ENCODE measurements at regions not wholly inside any gene's neighbourhood (a gene's known extent, or its start where the extent isn't known, plus 50 kb on each side); places are given as distances from the start of the nearest gene placed in this dataset.
A peak's percentile ranks its signal among the peaks of the same experiment; 100 is the strongest.
"Not testable (repeated sequence)": the region's sequence is repeated elsewhere in the genome, so short reads cannot be mapped to it uniquely, and the experiment has no call there.

DNA sequence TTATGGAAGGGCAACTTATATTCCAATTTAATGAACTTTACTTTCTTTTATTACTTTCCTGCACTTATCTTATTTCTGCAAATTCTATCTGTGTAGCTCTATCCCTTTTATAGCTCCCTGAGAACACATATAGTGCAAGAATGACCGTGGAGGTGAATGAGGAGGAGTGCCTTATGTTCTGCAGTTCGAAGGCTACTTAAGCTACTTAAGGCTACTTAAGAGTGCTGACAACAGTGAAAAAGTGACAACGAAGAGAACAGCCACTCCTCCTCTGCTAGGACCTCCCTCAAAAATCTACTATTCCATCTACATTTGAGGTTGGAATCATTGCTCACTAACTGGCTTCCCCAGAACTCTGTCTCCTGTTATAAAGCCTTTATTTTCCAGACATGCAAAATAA is 1365.7 kb upstream of the C9orf72 start:
- no peak for DNase-seq

DNA sequence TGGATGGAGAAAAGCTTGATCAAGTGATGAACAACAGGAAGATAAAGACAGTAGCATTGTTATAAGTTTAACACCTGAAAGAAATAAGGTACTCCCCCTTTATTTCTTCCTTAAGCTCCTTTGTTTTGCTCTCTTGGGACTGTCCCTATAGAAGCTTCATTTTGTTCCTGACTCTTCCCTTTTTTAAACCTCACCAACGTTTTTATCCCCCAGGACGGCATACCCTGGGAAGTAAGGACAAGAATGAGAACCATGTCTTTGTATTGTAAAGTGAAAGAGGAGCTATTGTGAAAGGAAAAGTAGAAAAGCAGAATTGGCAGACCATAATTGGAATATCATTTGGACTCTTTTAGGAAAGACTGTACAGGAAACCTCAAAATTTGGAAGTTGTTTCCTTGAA is 1368.6 kb upstream of the C9orf72 start:
- no peak for DNase-seq

DNA sequence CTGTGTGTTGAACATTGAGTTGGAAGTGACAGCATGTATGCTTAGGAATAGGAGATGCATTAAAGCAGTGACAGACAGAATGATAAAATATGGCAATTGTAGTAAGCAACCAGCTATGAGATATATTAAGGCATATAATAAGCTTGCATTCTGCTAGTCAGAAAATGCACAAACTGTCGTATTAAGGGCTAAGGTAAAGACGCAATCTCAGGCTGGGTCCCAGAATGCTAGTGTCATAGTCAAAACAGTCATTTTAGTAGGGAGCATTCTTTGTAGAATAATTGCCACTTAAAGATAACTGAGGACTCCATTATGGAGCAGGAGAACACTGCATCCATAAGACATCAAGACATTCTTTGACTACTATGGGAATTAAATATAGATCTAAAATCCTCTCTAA is 1369.7 kb upstream of the C9orf72 start:
- no peak for DNase-seq

DNA sequence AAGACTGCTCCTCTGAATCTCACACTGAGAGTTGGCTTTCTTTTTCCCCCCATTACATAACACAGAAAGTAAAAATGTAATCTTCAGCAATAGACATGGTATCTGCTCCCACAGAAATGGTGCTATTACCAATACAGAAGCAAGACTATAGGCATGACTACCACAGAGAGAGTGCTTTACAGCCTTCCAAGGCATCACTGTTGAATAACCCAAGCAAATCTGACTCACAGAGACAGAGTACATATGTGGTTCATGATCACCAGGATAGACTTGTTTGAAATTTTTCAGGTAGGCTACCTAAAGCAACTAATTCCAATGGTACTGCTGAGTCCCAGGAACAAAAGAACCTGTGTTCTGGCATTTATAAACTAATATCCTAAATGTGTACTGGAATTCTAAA is 1373.4 kb upstream of the C9orf72 start:
- no peak for DNase-seq

DNA sequence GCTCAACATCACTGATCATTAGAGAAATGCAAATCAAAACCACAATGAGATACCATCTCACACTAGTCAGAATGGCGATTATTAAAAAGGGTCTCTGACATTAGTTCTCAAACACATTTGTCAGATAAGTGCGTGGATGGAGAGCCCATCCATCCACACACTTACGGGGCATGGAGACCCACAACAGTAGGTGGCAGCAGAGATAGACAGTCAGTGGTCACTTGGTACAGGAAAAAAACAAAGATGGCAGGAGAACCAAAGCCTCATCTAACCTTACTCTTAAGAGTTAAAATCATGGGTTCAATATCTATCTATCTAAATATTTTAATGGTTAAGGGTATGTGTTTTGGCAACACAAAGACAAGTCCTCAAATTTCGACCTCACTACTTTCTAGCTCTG is 1378.7 kb upstream of the C9orf72 start:
- no peak for DNase-seq

DNA sequence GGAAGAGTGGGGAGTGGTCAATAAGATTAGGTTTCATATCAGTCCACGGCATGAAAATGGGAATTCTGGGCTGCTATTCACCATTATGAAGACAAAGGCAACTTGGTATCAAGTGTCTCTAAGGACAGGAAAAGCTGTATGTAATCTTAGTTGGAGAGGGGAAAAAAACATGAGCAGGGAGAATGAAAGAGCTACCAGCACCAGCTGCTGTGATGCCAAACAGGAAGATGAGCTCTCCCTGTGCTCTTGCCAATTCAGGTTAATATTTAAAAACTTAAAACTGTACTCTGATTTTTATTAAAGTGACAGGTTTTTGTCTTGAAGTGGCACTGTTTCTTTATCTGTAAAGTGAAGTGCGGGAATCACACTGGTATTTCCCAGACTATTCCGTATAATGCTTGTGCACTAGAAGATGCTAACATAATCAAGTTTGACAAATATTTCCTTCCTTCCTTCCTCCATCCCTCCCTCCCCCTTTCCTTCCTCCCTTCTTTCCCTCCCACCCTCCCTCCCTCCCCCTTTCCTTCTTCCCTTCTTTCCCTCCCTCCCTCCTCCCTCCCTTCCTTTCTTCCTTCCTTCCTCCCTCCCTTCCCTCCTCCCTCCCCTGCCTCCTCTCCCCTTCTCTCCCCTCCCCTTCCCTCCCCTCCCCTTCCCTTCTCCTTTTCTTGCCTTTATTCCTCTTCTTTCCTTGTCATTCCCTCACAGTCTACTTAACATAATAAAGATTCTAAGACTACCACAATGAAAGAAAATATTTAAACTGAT is 1383.0 kb upstream of the C9orf72 start:
- no peak for DNase-seq

DNA sequence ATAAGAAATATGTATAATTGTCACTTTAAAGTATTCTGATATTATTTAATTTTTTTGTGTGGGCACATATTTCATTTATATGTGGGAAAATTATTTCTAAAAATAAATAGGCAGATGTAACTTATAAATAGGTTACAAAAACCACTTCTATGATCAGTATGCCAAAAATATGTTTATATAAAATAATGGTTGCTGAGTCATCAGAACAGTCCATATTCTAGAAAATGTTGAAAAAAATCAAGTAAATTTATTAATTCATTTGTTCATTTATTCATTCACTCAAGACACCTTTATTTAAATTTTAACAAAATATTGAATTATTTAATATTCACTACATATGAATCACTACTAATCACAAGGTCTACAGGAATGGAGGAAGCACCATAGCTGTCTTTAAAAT is 1387.3 kb upstream of the C9orf72 start:
- no peak for DNase-seq

DNA sequence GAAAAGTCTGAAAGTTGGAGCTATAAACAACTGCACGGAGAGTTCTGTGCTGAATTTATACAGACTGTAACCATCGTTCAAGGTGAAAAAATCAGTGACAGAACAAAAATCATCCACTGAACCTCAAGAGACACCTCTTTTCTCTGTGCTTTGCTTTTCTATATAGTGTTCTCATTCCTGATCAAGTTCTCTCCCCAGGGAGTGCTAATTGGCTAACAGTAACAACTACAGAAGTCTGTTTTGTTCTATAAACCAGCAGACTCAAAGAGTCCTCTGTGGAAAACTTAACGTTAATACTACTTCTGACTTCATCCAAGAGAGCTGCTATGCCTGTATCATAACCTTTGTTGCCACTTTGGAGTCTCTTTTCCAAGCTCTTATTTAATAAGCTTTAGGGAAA is 1388.3 kb upstream of the C9orf72 start:
- DNase-seq: no peak

DNA sequence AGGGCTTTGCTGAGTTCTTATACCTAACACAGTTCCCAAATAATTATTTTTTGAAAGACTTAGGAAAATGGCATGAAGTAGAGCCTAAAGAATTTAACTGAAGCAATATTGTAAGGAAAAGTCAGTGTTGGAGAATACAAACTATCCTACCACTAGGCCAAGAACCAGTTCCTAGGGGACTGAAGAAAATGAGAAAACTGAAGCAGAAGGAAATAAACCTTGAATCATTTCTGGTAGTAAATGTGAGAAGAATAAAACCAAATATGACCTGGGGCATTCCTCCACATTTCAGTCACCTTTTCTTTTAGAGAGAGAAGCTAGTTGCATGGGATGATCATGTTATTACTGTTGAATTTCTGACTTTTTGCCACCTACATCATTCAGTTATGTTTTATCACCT is 1393.9 kb upstream of the C9orf72 start:
- peak; percentile 51 for DNase-seq

DNA sequence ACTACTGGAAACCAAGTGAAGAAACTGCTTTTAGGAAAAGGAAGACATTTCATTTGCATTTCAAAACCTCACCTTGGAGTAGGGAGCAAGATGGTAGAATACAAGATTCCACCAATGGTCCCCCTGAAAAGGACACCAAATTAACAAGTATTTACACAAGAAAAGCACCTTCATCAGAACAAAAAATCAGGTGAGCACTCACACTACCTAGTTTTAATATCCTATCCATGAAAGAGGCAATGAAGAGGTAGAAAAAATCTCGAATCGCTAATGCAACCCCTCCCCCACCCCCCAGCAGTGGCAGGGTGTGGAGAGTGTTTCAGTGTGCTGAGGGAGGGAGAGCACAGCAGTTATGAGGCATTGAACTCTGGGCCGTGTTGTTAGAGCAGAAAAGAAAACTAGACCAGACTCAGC is 1397.0 kb upstream of the C9orf72 start:
- DNase-seq: no peak

DNA sequence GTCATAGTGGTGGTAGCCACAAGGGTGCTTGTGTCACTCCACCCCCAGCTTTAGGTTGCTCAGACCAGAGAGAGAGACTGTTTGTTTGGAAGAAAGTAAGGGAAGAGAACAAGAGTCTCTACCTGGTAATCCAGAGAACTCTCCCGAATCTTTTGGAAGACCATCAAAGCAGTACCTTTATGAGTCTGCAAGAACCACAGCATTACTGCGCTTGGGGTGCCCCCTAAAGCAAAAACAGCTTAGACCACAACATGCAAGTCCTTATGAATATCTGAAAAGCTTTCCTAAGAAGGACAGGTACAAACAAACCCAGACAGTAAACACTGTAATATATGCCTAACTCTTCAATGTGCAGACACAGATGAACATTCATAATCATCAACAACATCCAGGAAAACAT is 1398.6 kb upstream of the C9orf72 start:
- no peak for DNase-seq

DNA sequence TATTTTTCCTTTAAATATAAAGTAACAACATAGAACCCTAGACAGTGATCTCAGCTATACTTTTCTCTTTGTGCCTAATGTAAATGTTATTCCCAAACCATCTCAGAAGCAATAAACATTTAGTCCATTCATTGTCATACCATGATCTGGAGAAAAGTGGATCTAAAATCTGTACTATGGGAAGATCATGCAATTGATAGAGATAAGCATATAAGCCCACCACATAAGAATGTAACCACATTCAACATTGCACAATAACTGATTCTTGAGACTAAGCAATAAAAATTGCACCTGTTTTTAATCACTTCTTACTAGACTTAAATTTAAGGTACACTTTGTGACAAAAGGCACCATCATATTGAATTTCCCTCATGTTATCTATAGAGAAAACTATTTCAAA is 1403.0 kb upstream of the C9orf72 start:
- no peak for DNase-seq

DNA sequence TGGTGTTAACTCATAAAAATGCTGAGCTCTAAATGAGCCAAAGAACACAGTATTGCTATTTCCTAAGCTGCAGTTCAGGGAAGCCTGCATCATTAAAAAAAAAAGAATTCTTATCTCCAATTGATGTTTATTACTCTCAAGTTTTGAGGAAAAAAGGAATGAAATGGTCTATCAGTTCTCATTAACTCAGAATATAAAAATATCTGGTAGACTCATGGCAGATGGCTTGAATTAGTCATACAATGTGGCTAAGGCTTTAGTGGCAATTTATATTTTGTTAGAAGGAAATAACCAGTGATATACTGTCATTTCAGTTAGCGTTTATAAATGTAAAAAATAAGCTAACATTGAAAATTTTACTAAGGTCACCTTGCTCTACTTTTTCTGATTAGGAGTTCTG is 1403.4 kb upstream of the C9orf72 start:
- DNase-seq: no peak

DNA sequence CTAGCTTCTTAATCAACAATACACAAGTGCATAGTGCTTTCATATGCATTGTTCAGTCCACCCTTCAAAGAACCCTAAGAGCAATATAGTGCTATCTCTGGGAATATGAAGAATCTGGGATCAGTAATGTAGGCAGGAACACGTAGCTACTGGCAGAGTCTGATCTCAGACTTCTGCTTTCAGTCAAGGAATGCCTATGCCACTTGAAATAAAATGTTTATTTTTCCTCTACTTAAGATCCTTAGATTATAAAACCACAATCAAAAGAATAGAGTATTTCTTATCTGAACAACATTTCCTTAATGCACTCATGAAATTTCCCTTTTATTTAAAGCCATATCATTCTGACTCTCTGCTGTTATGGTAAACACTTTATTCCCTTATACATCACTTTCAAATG is 1407.8 kb upstream of the C9orf72 start:
- DNase-seq: no peak

DNA sequence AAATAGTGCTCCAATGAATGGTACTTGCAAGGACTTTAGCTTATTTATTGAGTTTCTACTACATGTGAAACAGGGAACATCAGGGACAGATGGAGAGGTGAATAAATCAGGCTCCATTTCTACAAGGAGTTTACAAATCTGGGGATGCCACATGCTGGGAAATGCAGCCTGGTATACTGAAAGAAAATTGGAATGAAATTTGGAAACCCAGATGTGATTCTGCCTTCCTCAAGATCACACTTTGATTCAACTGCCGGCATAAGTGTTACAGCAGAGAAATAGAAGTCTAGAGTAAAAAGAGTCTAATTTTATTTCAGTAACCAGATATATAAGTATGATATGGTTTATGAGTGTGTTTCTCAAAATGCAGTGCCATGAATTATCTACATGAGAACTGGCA is 1408.4 kb upstream of the C9orf72 start:
- no peak for DNase-seq

DNA sequence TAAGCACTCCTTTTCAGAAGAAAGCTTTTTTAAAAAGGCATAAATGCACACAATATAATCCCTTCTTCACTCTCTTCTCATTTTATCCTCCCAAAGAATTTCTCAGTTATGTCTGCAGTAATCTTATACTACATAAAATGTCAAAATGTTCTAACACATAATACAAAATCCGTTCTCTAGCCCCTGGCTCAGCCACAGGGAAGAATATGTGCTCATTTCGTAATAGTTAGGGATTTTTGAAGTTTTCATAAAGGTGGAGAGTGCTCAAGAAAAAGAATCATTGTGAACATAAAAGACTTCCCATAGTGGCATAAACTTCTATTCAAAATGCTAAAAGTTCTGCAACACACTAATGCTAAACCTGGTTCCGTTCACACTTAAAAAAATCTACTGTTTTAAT is 1410.7 kb upstream of the C9orf72 start:
- DNase-seq: no peak

DNA sequence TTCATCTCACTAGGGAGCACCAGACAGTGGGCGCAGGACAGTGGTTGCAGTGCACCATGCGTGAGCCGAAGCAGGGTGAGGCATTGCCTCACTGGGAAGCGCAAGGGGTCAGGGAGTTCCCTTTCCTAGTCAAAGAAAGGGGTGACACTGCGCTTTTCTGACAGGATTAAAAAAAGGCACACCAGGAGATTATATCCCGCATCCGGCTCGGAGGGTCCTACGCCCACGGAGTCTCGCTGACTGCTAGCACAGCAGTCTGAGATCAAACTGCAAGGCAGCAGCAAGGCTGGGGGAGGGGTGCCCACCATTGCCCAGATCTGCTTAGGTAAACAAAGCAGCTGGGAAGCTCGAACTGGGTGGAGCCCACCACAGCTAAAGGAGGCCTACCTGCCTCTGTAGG is 1416.7 kb upstream of the C9orf72 start:
- not testable (repeated sequence) for DNase-seq

DNA sequence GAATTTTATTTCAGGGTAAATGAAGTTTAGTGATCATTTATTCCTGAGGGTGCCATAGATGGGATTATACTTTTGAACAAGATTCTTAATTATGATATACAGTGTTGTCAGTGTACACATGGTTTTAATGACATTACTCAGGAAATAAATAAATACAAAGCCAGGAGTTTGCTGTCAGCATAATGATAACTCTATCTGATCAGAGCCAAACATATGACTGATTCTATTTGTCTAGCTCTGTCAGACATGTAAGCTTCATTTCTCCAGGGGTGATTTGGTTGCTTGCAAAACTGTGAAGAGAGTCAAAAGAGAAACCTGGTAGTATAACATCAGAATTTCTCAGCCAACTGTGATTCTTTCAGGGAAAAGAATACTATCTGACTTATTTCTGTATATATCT is 1425.8 kb upstream of the C9orf72 start:
- DNase-seq: no peak

DNA sequence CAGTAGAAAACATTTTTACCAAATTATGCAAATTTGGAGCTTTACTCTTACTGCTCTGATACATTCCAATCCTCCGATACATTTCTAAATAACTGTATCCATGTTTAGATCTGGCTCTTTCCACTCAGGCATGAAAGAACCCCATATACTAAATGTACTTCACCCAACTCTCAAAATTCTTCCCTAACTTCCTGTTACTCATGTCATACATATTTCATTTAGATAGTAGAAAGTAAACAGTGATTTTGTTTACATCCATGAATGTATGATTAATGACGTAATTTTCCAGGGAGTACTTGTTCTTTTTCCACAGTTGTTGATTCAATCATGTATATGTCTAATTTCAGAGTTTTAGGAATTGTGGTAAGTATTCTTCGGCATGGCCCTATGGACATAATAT is 1426.5 kb upstream of the C9orf72 start:
- no peak for DNase-seq

DNA sequence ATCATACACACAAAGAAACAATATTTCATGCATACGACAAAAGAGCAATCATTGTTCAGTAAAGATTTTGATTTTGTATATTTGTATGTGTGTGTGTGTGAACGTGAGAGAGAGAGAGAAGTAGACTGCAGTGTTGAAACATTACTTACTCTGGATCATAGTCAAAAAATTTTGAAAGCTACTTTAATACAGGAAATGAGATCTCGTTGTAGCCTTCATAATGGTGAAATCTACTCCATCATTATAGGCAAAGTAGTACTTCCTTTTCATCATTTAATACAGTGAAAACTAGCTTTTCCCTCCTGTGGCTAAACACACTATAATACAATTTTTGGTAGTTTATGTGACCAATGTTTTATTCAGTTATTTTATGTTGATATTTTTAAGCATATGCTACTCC is 1427.7 kb upstream of the C9orf72 start:
- no peak for DNase-seq

DNA sequence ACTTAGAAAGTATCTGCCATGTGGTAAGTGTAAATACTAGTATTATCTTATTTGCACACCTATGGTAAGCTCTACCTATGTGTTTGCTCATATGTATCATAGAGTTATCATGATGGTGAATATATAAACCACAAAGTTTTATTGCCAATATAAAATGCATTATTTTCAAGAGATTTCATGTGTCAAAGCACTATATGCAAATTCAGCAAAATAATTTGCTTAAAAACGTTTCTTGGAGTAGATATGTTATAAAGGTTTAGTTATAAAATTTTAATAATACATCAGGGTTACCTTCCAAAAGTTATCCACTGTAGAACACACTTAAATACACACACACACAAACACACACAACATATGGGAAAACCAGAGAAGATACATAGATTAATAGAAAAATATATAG is 1431.7 kb upstream of the C9orf72 start:
- no peak for DNase-seq

DNA sequence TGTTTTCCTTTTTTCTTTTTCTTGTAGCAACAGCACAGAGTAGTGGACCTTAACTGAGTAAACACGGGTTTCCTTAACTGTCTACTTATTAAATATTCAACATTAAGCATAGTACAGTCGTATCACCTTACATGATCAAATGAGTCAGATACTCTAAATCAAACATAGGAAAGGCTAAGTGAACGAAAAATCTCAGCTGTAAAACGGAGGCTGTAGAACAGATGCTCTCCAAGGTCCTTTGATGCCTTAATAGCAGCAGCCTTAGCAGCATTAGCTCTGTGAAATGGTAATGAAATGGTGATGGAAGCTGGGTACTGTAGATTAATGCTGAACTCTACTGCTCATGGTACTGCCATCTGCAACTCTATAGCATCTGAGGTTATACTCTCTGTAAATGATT is 1433.3 kb upstream of the C9orf72 start:
- DNase-seq: no peak

DNA sequence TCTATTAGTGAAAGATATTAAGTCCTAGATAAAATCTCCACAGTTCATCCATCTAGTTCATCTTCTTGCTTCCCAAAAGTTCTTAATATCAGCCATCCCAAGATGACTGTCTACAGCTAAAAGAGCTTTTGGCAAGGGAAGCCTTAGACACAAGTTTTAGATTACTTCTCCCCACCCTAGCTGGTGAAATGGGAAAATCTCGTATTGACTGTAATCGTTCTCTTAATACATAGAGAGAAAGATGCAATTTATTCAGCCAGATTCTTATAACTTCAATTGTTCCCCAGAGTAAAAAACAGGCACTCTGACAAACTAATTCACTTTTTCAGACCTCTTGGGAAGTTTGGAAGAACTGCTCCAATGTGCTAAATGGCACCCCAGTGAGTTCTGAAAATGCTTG is 1439.6 kb upstream of the C9orf72 start:
- DNase-seq: no peak

DNA sequence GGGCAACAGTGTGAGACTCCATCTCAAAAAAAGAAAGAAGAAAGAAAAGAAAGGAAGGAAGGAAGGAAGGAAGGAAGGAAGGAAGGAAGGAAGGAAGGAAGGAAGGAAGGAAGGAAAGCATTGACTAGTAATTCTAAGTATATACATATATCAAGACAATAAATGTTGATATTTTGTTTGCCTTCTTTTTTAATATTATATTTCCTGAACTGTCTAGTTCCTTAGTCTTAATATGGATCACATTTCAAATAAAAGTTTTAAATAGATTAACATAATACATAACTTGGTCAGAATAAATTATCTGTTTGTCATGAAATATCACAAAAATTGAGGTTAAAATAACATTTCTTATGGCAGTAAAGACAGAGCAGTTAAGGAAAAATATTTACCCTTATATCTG is 1448.4 kb upstream of the C9orf72 start:
- no peak for DNase-seq

DNA sequence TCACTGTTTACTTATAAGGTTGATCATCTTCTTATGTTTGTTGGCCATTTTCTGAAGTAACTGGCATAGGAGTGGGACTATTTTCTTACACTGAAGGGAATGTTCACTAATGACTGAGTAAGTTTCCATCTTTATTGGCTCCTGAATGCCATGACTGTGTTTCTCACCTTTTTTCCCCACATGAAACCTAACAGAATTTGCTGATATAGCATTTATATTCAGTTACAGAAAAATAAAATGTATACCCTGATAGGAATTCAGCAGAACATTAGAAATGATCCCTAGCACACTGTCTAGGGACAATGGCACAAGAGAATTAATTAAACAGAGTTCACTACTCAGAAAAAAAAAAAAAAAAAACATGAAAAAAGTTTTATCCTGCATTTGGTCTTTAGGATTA is 1465.1 kb upstream of the C9orf72 start:
- DNase-seq: no peak
